GM18873 (cell line): ENCODE measurements at regions not wholly inside any gene's neighbourhood (a gene's known extent, or its start where the extent isn't known, plus 50 kb on each side); places are given as distances from the start of the nearest gene placed in this dataset.
"Not testable (repeated sequence)": the region's sequence is repeated elsewhere in the genome, so short reads cannot be mapped to it uniquely, and the experiment has no call there.

ENCODE experiments used
- ATAC-seq: cut with Tn5 transposase; IDR thresholded peaks from one replicate; pipeline ENCODE4 v1.9.1; 2021; ENCODE audit warnings: mild to moderate bottlenecking, moderate library complexity, moderate number of reproducible peaks; ENCODE audit not compliant: unreplicated experiment, low FRiP score

DNA sequence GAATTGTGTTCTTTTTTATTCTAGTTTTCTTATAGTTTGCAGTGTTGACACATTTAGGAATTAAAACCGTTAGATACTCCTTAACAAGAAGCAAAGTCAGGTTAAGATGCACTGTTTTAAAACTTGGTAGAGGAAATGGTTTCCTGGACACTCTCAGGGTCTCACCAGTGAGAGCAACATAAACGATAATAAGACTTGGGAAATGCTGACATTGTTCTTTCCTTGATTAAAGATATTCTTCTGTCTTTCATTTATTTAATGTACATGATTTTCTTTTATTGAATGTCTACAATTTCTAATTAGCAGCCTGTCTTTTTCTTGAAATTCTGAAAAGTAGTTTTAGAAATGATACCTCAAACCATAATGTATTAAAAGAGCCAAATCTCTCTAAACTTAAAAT is 707.9 kb upstream of the CHD1 start:
- ATAC-seq: no peak

- no peak for ATAC-seq
Measured at GRCh38 chr5:99621772-99622681, 693.2 kb upstream of the CHD1 start.

DNA sequence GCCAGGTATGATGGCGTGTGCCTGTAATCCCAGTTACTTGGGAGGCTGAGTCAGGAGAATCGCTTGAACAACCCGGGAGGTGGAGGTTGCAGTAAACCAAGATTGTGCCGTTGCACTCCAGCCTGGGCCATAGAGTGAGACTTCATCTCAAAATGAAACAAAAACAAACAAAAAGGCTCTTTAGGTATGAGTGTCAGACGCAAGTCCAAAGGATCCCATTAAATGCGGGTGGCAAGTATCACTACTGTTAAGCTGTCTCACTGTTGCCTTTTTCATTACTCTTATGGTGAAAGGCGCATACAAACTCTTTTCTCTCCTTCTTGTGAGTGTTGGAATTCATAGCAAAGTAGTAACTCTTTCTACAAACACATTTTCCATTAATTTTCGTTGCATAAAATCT is 688.5 kb upstream of the CHD1 start:
- no peak for ATAC-seq

- ATAC-seq: no peak
Measured at GRCh38 chr5:99614888-99615287, 686.1 kb upstream of the CHD1 start.

DNA sequence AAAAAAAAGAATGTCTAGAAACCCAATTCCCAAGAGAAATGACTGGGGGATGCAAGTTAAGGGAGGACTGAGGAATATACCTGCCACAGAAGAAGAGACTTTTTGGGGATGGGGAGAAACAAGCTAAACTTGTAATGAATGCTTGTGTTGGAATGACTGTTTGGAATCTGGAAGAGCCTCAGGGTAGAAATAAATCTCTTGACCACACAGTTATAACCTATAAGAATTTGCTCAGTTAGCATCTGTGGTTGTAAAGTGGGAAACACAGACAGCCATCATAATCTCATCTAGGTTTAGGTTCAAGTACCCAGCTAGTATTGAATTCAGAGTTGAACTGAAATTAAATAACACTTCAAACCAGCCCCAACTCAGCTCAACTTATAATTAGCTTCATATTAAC is 678.3 kb upstream of the CHD1 start:
- ATAC-seq: no peak

GRCh38 chr5:99605904-99606303 is 677.1 kb upstream of the CHD1 start:
- no peak for ATAC-seq

DNA sequence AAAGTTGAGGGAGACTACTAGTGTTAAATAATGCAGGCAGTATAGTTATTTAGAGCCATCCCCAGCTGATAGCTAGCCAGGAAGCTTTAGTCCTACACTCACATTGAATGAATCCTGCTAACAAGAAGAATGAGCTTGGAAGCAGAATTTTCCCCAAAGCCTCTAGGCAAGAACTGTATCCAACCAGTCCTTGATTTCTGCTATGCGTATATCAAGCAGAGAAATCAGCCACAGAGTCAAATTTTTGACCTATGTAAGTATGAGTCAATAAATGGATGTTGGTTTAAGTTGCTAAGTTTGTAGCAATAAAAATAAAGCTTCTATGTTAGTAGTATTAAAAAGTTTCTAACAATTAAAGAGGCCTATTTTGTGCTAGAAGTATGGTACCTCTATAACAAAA is 672.1 kb upstream of the CHD1 start:
- ATAC-seq: no peak

GRCh38 chr5:99590806-99591205 is 662.0 kb upstream of the CHD1 start:
- no peak for ATAC-seq

DNA sequence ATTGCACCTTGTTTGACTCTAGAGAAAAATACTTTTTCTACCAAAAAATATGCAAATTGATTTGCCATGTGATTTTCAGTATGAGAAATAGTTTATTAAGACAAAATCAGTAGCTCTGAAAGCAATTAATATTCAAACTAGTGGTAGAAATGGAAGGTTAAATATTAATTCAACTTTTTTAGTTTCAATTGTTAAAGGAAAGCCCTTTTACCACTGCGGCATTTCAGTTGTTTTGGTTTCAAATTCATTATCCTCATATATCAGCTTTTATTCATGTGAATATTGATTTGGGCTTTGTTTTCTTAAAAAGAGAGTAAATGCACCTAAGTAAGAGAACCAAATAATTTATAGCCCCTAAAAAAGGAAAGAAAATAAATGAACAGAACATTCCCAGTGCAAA is 660.6 kb upstream of the CHD1 start:
- no peak for ATAC-seq

GRCh38 chr5:99587983-99588382 is 659.2 kb upstream of the CHD1 start:
- ATAC-seq: no peak

DNA sequence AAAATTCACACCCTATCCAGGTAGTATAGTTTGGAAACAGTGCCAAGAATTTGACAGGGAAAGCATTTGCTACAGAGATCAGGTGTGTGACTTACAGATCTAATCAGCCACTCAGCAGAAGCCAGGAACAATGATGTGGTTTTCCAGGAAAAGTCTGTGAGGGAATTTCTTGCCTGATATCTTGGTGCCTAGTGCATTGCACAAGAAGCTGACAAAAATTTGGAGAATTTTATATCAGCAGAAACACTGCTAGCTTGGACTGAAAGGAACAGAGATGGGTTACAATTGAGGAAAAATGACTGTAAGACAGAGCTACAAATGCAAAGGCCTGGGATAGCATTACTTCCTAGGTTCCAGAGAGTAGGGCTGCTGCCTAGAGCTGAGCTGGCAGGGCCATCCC is 658.1 kb upstream of the CHD1 start:
- ATAC-seq: no peak

- ATAC-seq: not testable (repeated sequence)
Measured at GRCh38 chr5:99581204-99581603, 652.4 kb upstream of the CHD1 start.

DNA sequence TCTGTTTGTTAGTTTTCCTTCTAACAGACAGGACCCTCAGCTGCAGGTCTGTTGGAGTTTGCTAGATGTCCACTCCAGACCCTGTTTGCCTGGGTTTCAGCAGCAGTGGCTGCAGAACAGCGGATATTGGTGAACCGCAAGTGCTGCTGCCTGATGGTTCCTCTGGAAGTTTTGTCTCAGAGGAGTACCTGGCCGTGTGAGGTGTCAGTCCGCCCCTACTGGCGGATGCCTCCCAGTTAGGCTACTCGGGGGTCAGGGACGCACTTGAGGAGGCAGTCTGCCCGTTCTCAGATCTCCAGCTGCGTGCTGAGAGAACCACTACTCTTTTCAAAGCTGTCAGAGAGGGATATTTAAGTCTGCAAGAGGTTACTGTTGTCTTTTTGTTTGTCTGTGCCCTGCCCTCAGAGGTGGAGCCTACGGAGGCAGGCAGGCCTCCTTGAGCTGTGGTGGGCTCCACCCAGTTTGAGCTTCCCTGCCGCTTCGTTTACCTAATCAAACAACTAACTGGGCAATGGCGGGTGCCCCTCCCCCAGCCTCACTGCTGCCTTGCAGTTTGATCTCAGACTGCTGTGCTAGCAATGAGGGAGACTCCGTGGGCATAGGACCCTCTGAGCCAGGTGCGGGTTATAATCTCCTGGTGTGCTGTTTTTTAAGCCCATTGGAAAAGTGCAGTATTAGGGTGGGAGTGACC is 634.3 kb upstream of the CHD1 start:
- ATAC-seq: not testable (repeated sequence)

DNA sequence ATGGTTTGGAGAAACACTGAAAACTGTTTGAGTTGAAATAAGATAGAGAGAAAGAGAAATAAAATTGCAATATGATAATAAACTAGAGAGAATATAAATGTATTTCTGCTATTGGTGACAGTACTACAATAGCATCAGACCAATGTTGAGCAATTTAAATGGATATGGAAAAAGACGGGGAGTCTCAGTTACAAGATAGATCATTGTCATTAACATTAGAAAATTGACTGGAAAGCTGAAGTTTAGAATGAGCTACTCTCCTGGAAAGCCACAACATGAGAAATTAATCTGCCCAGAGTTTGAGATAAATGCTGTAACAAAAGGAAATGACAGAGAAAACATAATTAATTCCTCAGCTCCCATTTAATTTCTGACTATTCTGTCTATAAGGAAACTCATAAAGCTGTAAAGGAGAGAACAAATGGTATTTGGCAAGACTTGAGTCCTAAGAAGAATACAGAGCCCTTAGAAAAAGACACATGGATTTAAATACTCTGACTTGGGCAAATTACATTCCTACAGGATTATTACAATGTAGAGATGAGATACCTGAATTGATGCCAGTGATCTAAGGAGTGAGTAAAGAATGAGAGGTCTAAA is 624.5 kb upstream of the CHD1 start:
- ATAC-seq: no peak

DNA sequence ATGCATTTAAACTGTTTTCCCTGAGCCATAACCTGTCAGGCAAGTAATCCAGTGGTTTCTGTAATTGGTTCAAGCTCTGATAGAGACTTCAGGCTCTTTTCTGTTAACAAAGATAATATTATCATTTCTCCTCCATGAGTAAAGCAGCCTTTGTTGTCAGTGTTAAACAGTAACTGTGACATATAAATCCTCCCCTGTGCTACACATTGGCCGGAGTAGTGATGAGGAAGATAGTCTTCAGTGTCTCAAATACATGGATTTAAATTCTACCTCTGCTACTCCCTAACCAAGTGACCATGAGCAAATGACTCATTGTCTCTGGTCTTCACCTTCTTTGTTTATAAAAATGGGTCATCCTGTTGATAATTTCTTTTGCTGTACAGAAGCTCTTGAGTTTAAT is 615.5 kb upstream of the CHD1 start:
- no peak for ATAC-seq

DNA sequence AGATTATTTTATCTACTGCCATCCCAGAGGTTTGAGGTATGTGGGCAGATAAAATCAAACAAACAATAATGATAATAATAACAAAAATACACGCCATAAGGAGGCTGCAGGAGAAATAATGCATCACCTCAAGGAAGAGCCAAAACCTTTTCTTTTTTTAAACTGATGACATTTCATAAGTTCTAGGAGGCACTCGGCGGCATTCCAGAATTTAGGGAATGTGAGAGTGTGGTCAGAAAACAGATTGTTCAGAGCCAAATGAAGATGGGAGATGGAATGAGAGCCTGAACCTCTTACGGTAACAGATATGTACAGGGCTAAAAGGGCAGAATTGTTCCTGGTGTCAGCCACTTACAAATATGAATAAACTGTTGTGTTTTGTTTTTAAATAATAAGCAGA is 615.0 kb upstream of the CHD1 start:
- no peak for ATAC-seq

DNA sequence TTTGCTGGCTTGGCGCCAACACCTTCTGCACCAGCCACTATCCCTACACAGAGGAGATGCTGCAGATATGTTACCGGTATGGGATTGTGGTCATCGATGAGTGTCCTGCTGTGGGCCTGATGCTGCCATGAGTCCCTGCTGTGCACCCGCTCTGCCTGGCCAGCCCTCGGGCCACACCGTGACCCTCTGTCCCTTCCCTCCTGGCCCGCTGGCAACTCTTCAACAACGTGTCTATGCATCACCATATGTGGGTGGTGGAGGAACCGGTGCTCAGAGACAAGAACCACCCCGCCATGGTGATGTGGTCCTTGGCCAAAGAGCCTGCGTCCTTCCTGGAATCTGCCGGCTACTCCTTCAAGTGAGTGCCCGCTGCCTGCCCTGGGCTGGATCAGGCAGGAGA is 605.4 kb upstream of the CHD1 start:
- ATAC-seq: not testable (repeated sequence)

DNA sequence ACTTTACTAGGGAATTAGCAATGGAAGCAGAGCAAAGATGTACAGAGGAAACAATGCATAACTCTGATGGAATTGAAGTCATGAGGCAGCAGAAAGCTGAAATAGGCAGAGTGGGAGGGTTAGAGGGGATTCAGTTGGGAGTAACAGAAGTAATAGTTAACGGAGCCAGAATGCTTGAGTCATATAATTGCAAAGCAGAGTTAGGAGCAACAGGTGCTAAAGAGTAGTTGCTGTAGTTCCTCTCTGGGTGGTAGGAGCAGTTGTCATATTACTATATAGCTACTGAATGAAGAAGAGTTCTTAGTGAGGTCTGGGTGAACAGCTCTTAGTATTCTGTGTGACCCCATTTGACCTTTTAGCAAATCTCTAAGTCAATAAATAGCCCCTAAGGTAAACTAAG is 592.9 kb upstream of the CHD1 start:
- ATAC-seq: not testable (repeated sequence)

DNA sequence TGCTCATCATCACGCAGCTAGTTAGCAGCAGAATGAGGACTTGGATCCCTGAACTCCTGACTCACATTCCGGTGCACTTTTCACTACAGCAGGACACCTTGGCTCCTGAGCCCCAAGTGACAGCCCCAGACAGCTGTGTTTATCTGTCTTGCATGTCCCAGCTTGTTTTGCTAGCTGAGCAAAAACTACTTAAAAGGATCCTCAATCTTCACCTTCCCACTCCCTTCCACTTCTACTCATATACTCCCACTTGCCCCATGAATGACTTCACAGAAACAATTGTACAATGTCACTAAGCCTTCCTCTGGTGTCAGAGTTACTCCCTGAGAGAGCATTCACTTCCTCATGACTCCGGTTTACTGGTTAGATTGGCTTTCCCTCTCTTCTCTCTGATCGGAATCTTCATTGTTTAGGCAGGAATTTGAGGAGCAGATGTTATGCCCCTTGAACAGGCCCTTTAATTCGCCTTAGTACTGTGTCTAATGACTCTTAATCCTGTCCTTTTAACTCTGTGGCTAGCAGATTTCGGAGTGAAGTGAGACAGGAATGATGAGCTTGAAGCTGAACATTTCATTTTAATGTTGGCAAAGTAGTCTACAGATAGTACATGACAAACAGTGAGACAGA is 587.2 kb upstream of the CHD1 start:
- not testable (repeated sequence) for ATAC-seq

- ATAC-seq: not testable (repeated sequence)
Measured at GRCh38 chr5:99510237-99510866, 581.5 kb upstream of the CHD1 start.

GRCh38 chr5:99509064-99509463 is 580.3 kb upstream of the CHD1 start:
- not testable (repeated sequence) for ATAC-seq
